ENCODE measurements at regions not wholly inside any gene's neighbourhood (a gene's known extent, or its start where the extent isn't known, plus 50 kb on each side); places are given as distances from the start of the nearest gene placed in this dataset.

GRCh38 chr7:106179256-106179655 lies 67.1 kb upstream of the SYPL1 start:
- intact Hi-C loops (cut with micrococcal nuclease; ENCODE audit: unreplicated experiment) = loop anchor here (5.0 kb wide), 2 partner anchors 188 to 478 kb away; no protein-coding TSS in a partner anchor
- CTCF ChIA-PET = interaction anchor here (0.8 to 1.1 kb wide), 2 partner anchors 246 to 283 kb away, joined by 3 to 5 read pairs; no protein-coding TSS in a partner anchor
- H3K4me3 ChIP-seq (ENCODE audit: low read depth, low read length, poor library complexity, severe bottlenecking) = no peak overlapping the region
- POLR2A ChIA-PET (ENCODE audit: low non-redundant PET) = no interaction called here
- BruUV-seq (replicated peaks) = no TSS peak
- TF ChIP-seq CTCF (conservative IDR thresholded peaks at IDR 0.05; ENCODE audit: low read depth, low read length) = no peak
- no peak for TF ChIP-seq EZH2 (IDR thresholded peaks at IDR 0.05; ENCODE audit: borderline replicate concordance, low read depth, low read length, poor library complexity, severe bottlenecking)
- H3K9me3 ChIP-seq (ENCODE audit: low read depth, low read length, poor library complexity, severe bottlenecking) = no peaks in the 10 kb centered on the region
- H3K4me1 ChIP-seq (ENCODE audit: insufficient read depth, low read length, poor library complexity, severe bottlenecking) = no peaks in the 10 kb centered on the region
- H3K27me3 ChIP-seq (replicated peaks; ENCODE audit: insufficient read depth, low read depth, low read length, poor library complexity) = no peaks in the 10 kb centered on the region
- DNase-seq (ENCODE audit: low spot score) = no peak
- H3K36me3 ChIP-seq (ENCODE audit: insufficient read depth, low read length, poor library complexity, severe bottlenecking) = no peaks in the 10 kb centered on the region
- H3K27ac ChIP-seq (ENCODE audit: low read depth, low read length, poor library complexity, severe bottlenecking) = no peak overlapping the region

- no TSS peak for BruUV-seq (replicated peaks)
- no peaks in the 10 kb centered on the region for H3K9me3 ChIP-seq (ENCODE audit: low read depth, low read length, poor library complexity, severe bottlenecking)
- no peak overlapping the region for H3K4me3 ChIP-seq (ENCODE audit: low read depth, low read length, poor library complexity, severe bottlenecking)
- H3K27ac ChIP-seq (ENCODE audit: low read depth, low read length, poor library complexity, severe bottlenecking) = no peak overlapping the region
- intact Hi-C loops (cut with micrococcal nuclease; ENCODE audit: unreplicated experiment) = loop anchor here (5.0 kb wide), 2 partner anchors 189 to 479 kb away; no protein-coding TSS in a partner anchor
- no peaks in the 10 kb centered on the region for H3K36me3 ChIP-seq (ENCODE audit: insufficient read depth, low read length, poor library complexity, severe bottlenecking)
- H3K4me1 ChIP-seq (ENCODE audit: insufficient read depth, low read length, poor library complexity, severe bottlenecking) = no peaks in the 10 kb centered on the region
- H3K27me3 ChIP-seq (replicated peaks; ENCODE audit: insufficient read depth, low read depth, low read length, poor library complexity) = no peaks in the 10 kb centered on the region
- DNase-seq (ENCODE audit: low spot score) = peak; percentile 39
- CTCF ChIA-PET = interaction anchor here (0.8 to 1.1 kb wide), 2 partner anchors 247 to 284 kb away, joined by 3 to 5 read pairs; no protein-coding TSS in a partner anchor
- TF ChIP-seq CTCF (conservative IDR thresholded peaks at IDR 0.05; ENCODE audit: low read depth, low read length) (peak; percentile 39; the same call in 1 of the 2 replicates), EZH2 (IDR thresholded peaks at IDR 0.05; ENCODE audit: borderline replicate concordance, low read depth, low read length, poor library complexity, severe bottlenecking) (no peak)
- POLR2A ChIA-PET (ENCODE audit: low non-redundant PET) = no interaction called here
Measured at GRCh38 chr7:106178593-106179134, 66.6 kb upstream of the SYPL1 start.

- Histone ChIP-seq H3K4me1 (ENCODE audit: insufficient read depth, low read length, poor library complexity, severe bottlenecking) (no peaks in the 10 kb centered on the region), H3K27ac (ENCODE audit: low read depth, low read length, poor library complexity, severe bottlenecking) (no peak overlapping the region), H3K9me3 (ENCODE audit: low read depth, low read length, poor library complexity, severe bottlenecking) (no peaks in the 10 kb centered on the region), H3K27me3 (replicated peaks; ENCODE audit: insufficient read depth, low read depth, low read length, poor library complexity) (no peaks in the 10 kb centered on the region), H3K4me3 (ENCODE audit: low read depth, low read length, poor library complexity, severe bottlenecking) (no peak overlapping the region), H3K36me3 (ENCODE audit: insufficient read depth, low read length, poor library complexity, severe bottlenecking) (no peaks in the 10 kb centered on the region)
- TF ChIP-seq CTCF (conservative IDR thresholded peaks at IDR 0.05; ENCODE audit: low read depth, low read length) (no peak), EZH2 (IDR thresholded peaks at IDR 0.05; ENCODE audit: borderline replicate concordance, low read depth, low read length, poor library complexity, severe bottlenecking) (no peak)
- intact Hi-C loops (cut with micrococcal nuclease; ENCODE audit: unreplicated experiment) = loop anchor here (5.0 kb wide), 2 partner anchors 189 to 479 kb away; no protein-coding TSS in a partner anchor
- ChIA-PET POLR2A (ENCODE audit: low non-redundant PET) (no interaction called here), CTCF (interaction anchor here (1.1 to 2.8 kb wide), 3 partner anchors 247 to 364 kb away, joined by 3 to 72 read pairs (median 7); no protein-coding TSS in a partner anchor)
- DNase-seq (ENCODE audit: low spot score) = no peak
- BruUV-seq (replicated peaks) = no TSS peak
Measured at GRCh38 chr7:106177738-106178592, 65.9 kb upstream of the SYPL1 start.
